Upper lobe of left lung (tissue), 6 donors: ENCODE measurements at regions not wholly inside any gene's neighbourhood (a gene's known extent, or its start where the extent isn't known, plus 50 kb on each side); places are given as distances from the start of the nearest gene placed in this dataset.

Experiments used
- ATAC-seq, 2 donors: fragments of 200-7000 bp; cut with Tn5 transposase; one replicate each; pipeline ENCODE4 v1.9.1; 2022; ENCODE audit warnings: mild to moderate bottlenecking in 2 of 2, moderate library complexity in 2 of 2; ENCODE audit not compliant: low FRiP score in 2 of 2
- DNase-seq, 2 donors: peaks; one replicate each; pipeline ENCODE4 v3.0.0-alpha.2; 2019 to 2020
- H3K27ac ChIP-seq, 4 donors: fragments of 200-600 bp; sonication (generic); one replicate each; pipeline ENCODE4 v1.5.1; 2016 to 2019
- H3K27me3 ChIP-seq, 4 donors: fragments of 200-600 bp; sonication (generic); one replicate each; pipeline ENCODE4 v1.5.1; 2017 to 2019
- H3K36me3 ChIP-seq, 4 donors: fragments of 200-600 bp; sonication (generic); one replicate each; pipeline ENCODE4 v1.5.1; 2016 to 2019
- H3K4me1 ChIP-seq, 4 donors: fragments of 200-600 bp; sonication (generic); one replicate each; pipeline ENCODE4 v1.5.1; 2018 to 2019
- H3K4me3 ChIP-seq, 4 donors: fragments of 200-600 bp; sonication (generic); one replicate each; pipeline ENCODE4 v1.5.1; 2017 to 2019; ENCODE audit warnings: mild to moderate bottlenecking in 2 of 4, moderate library complexity in 1 of 4
- H3K9me3 ChIP-seq, 4 donors: fragments of 200-600 bp; sonication (generic); one replicate each; pipeline ENCODE4 v1.5.1; 2018 to 2019
- EP300 ChIP-seq, 4 donors: sonication (generic); formaldehyde crosslinking; IDR thresholded peaks; one replicate each; pipeline ENCODE4 v1.5.1; 2017; ENCODE audit warnings: antibody characterized with exemption in 4 of 4, control low read depth in 2 of 4
- POLR2A ChIP-seq, 4 donors: fragments of 450-650 bp; IDR thresholded peaks; one replicate each; pipeline ENCODE4 v1.5.1; 2016 to 2017; ENCODE audit warnings: antibody characterized with exemption in 4 of 4, mild to moderate bottlenecking in 2 of 4
- POLR2AphosphoS5 ChIP-seq, 2 donors: sonication (generic); formaldehyde crosslinking; IDR thresholded peaks; one replicate each; pipeline ENCODE4 v1.5.1; 2017; ENCODE audit warnings: antibody characterized with exemption in 2 of 2
- WGBS, 2 donors: methylation state at CpG; one replicate each; pipeline ENCODE4 v1.1.5; 2017 to 2018; 5-methylcytosine and 5-hydroxymethylcytosine counted together
- TF ChIP-seq, protein P1 (sequence below), 6 experiments: fragments of 450-650 bp in 4 of 6; fragments of 200-600 bp in 2 of 6; sonication (generic) in 2 of 6; IDR thresholded peaks; one replicate each; pipeline ENCODE4 v1.5.1; 2016 to 2019; ENCODE audit warnings: antibody characterized with exemption in 6 of 6
- donor health status: DM: no; HTN: no; CAD: no; lungs with moderate emphysema.
- donor health status: DM: no; HTN: yes; CAD: no; lungs with severe emphysema.

DNA sequence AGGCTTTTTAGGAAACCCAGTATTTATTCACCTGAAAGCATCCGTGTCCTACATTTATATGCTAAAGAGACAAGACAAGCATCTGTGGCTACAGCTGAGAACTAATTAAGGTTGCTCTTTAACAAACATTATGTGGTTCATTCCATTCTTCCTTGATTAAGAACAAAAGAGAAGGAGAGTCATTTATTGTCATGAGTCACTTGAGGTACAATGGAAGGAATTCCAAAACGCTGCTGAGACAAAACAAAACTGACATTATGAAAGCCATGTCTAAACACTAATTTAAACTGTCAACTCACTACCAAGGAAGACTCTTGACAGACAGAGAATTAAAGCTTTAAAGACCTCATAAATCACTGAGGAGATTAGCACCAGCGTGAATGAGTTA is 214.4 kb downstream of the BMP4 start:
- DNase-seq, result no peak
- TF ChIP-seq, protein P1, sequence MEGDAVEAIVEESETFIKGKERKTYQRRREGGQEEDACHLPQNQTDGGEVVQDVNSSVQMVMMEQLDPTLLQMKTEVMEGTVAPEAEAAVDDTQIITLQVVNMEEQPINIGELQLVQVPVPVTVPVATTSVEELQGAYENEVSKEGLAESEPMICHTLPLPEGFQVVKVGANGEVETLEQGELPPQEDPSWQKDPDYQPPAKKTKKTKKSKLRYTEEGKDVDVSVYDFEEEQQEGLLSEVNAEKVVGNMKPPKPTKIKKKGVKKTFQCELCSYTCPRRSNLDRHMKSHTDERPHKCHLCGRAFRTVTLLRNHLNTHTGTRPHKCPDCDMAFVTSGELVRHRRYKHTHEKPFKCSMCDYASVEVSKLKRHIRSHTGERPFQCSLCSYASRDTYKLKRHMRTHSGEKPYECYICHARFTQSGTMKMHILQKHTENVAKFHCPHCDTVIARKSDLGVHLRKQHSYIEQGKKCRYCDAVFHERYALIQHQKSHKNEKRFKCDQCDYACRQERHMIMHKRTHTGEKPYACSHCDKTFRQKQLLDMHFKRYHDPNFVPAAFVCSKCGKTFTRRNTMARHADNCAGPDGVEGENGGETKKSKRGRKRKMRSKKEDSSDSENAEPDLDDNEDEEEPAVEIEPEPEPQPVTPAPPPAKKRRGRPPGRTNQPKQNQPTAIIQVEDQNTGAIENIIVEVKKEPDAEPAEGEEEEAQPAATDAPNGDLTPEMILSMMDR (IDR thresholded peaks at IDR 0.05), result no peak
- TF ChIP-seq POLR2A (IDR thresholded peaks at IDR 0.05), result no peak
- no peak for TF ChIP-seq EP300 (IDR thresholded peaks at IDR 0.05)
- TF ChIP-seq POLR2AphosphoS5 (IDR thresholded peaks at IDR 0.05), result no peak
- Histone ChIP-seq H3K36me3 (no peaks in the 10 kb centered on the region), H3K27ac (no peak overlapping the region), H3K27me3 (no peaks in the 10 kb centered on the region), H3K4me3 (no peak overlapping the region), H3K9me3 (no peaks in the 10 kb centered on the region), H3K4me1 (no peaks in the 10 kb centered on the region)
- ATAC-seq, result no peak
- WGBS, 2 donors, result 54 to 69% methylated on average over 3 of the region's 3 CpGs

DNA sequence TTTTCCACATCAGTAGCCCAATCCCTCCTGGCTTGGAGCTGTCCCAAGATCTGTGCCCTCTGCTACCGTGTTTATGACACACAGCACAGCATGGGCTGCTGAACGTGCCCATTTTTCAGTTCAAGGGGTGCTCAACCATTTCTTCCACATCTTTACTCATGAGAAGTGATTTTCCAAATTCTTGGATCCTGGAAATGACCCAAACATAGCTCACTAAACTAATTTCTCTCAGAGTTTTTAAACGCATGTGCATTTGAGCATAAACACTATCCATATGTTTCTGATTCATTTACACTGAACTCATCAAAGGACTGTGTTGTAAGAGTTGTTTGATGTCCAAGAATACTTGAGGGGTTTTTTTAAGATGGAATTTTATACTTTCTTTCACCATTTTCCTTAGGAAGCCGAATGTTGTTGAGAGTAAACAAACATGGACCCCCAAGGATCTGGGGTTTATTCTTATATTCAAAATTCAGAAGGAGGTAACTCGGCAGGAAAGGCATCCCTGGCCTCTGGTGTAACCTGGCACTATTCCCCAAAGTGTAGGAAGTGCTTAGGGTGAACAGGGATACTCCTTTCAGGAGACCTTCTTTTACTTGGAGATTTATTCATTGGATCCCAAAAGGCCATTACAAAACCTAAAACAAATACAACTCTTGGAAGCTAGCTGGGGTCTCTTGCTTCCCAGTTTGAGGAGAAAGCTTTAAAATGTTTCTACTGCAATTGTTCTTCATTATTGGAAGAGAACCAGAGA is 215.0 kb downstream of the BMP4 start:
- no peak for TF ChIP-seq EP300 (IDR thresholded peaks at IDR 0.05)
- no peak for TF ChIP-seq POLR2A (IDR thresholded peaks at IDR 0.05)
- TF ChIP-seq, protein P1 (IDR thresholded peaks at IDR 0.05), result no peak
- no peak for TF ChIP-seq POLR2AphosphoS5 (IDR thresholded peaks at IDR 0.05)
- WGBS, 2 donors, result 63 to 72% methylated on average over 5 of the region's 5 CpGs

DNA sequence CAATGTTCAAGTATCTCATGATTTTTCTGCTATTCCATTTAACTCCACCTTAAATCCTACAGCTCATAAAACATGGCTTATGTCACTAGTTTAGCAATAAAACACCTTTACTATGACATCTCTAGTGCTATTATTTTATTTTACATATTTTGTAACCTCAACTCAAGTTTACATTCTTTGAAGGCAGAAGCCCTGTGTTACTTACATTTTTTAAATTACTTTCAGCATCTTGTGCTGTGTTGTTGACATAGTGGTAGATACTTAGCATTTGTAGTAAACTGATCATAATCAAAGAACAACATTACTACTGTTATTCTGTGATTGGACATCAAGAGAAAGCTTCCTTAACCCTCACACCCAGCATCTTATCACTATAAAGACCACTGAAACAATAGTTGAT is 216.1 kb downstream of the BMP4 start:
- H3K36me3 ChIP-seq, result no peaks in the 10 kb centered on the region
- H3K4me3 ChIP-seq, result no peak overlapping the region
- H3K4me1 ChIP-seq, result no peaks in the 10 kb centered on the region
- H3K27me3 ChIP-seq, result no peaks in the 10 kb centered on the region
- DNase-seq, result no peak
- H3K27ac ChIP-seq, result no peak overlapping the region
- ATAC-seq, result no peak
- no peak for TF ChIP-seq POLR2A (IDR thresholded peaks at IDR 0.05)
- TF ChIP-seq POLR2AphosphoS5 (IDR thresholded peaks at IDR 0.05), result no peak
- TF ChIP-seq, protein P1 (IDR thresholded peaks at IDR 0.05), result no peak
- no peak for TF ChIP-seq EP300 (IDR thresholded peaks at IDR 0.05)
- H3K9me3 ChIP-seq, result no peaks in the 10 kb centered on the region

More for the DNA sequence above, 215.0 kb downstream of the BMP4 start:
- Histone ChIP-seq H3K4me3 (no peak overlapping the region), H3K27ac (no peak overlapping the region), H3K27me3 (no peaks in the 10 kb centered on the region), H3K4me1 (no peaks in the 10 kb centered on the region), H3K36me3 (no peaks in the 10 kb centered on the region), H3K9me3 (no peaks in the 10 kb centered on the region)
- ATAC-seq (no peak), DNase-seq (no peak)

DNA sequence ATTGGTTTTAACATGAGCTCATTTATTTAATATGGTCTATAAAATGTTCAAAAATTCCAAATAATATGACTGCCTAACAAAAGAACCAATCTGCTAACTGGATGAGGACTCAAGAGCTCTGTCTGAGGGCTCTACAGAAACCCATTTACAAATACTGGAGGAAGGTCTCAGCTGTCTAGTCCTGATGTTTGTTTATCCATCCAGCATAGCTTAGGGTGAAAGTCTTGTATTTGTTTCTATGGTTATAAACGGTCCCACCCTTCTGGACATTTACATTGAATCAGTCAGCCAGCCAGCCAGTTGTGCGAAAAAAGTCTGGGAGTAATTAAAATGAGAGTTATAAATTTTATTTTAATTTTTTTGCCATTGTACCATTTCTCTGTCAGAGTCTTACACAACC is 220.7 kb downstream of the BMP4 start:
- no peak for TF ChIP-seq POLR2AphosphoS5 (IDR thresholded peaks at IDR 0.05)
- TF ChIP-seq, protein P1 (IDR thresholded peaks at IDR 0.05), result no peak
- TF ChIP-seq EP300 (IDR thresholded peaks at IDR 0.05), result no peak
- TF ChIP-seq POLR2A (IDR thresholded peaks at IDR 0.05), result no peak
- WGBS, 2 donors, result 51 to 59% methylated on average over 2 of the region's 2 CpGs
- Histone ChIP-seq H3K36me3 (no peaks in the 10 kb centered on the region), H3K9me3 (no peaks in the 10 kb centered on the region), H3K27ac (no peak overlapping the region), H3K27me3 (no peaks in the 10 kb centered on the region), H3K4me1 (no peaks in the 10 kb centered on the region), H3K4me3 (no peak overlapping the region)
- ATAC-seq (no peak), DNase-seq (no peak)

DNA sequence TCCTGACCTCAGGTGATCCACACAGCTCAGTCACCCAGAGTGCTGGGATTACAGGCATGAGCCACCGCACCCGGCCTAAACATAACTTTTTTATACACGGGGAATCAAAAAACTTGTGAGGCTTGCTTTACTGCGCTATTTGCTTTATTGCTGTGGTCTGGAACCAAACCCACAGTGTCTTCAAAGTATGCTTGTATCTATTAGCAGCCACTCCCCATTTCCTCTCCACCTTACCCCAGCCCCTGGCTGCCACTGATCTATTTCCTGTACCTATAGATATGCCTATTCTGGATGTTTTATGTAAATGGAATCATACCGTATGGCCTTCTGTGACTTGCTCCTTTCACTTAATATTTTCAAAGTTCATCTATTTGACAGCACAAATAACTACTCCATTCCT is 233.4 kb downstream of the BMP4 start:
- Histone ChIP-seq H3K27me3 (no peaks in the 10 kb centered on the region), H3K27ac (no peak overlapping the region), H3K4me1 (no peaks in the 10 kb centered on the region), H3K36me3 (no peaks in the 10 kb centered on the region), H3K9me3 (no peaks in the 10 kb centered on the region), H3K4me3 (no peak overlapping the region)
- ATAC-seq, result no peak
- TF ChIP-seq POLR2A (IDR thresholded peaks at IDR 0.05), result no peak
- TF ChIP-seq, protein P1 (IDR thresholded peaks at IDR 0.05), result no peak
- no peak for TF ChIP-seq EP300 (IDR thresholded peaks at IDR 0.05)
- no peak for TF ChIP-seq POLR2AphosphoS5 (IDR thresholded peaks at IDR 0.05)
- WGBS, 2 donors, result 91 to 96% methylated on average over 5 of the region's 5 CpGs
- no peak for DNase-seq
